MM.1S (cell line): ENCODE measurements at regions not wholly inside any gene's neighbourhood (a gene's known extent, or its start where the extent isn't known, plus 50 kb on each side); places are given as distances from the start of the nearest gene placed in this dataset.
"Not testable (repeated sequence)": the region's sequence is repeated elsewhere in the genome, so short reads cannot be mapped to it uniquely, and the experiment has no call there.

Source experiments
- EZH2 ChIP-seq: fragments of 300-600 bp; sonication (generic); optimal IDR thresholded peaks from 2 replicates; pipeline ENCODE3; 2017; ENCODE audit warnings: low read depth, mild to moderate bottlenecking, antibody characterized with exemption, low read length, mixed read lengths
- TF ChIP-seq, protein P1 (sequence below): fragments of 300-600 bp; sonication (generic); IDR thresholded peaks from 2 replicates; pipeline ENCODE4 v1.5.1; 2016; ENCODE audit warnings: antibody characterized with exemption, low read length, mixed read lengths

DNA sequence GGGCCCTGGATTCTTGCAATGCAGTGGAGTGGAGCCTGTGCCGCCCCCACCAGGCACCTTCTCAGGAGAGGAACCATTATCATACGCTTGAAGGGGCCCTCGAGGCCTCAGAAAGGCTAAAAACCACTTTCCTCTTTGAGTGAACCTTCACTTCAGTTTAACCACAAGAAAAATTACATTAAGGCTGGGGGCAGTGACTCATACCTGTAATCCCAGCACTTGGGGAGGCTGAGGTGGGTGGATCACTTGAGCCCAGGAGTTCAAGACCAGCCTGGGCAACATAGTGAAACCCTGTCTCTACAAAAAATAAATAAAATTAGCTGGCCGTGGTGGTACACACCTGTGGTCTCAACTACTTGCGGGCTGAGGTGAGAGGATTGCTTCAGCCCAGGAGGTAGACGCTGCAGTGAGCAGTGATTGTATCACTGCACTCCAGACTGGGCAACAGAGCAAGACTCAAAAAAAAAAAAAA is 165.8 kb upstream of the GRK3 start:
- TF ChIP-seq, protein P1, sequence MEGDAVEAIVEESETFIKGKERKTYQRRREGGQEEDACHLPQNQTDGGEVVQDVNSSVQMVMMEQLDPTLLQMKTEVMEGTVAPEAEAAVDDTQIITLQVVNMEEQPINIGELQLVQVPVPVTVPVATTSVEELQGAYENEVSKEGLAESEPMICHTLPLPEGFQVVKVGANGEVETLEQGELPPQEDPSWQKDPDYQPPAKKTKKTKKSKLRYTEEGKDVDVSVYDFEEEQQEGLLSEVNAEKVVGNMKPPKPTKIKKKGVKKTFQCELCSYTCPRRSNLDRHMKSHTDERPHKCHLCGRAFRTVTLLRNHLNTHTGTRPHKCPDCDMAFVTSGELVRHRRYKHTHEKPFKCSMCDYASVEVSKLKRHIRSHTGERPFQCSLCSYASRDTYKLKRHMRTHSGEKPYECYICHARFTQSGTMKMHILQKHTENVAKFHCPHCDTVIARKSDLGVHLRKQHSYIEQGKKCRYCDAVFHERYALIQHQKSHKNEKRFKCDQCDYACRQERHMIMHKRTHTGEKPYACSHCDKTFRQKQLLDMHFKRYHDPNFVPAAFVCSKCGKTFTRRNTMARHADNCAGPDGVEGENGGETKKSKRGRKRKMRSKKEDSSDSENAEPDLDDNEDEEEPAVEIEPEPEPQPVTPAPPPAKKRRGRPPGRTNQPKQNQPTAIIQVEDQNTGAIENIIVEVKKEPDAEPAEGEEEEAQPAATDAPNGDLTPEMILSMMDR, result not testable (repeated sequence)
- not testable (repeated sequence) for TF ChIP-seq EZH2
